Calu3 (cell line): ENCODE measurements at regions not wholly inside any gene's neighbourhood (a gene's known extent, or its start where the extent isn't known, plus 50 kb on each side); places are given as distances from the start of the nearest gene placed in this dataset.

Experiments
- BruUV-seq: library from RNA; stranded (reverse); fragments of 400-500 nt; replicated peaks from 2 replicates; lab custom pipeline; 2021; lab: Mats Ljungman, UMichigan
- CTCF ChIA-PET: fragments of 300-600 bp; sonication (Branson Sonifier 250); formaldehyde crosslinking; loops from one replicate; lab custom pipeline; 2022; ENCODE audit warnings: antibody characterized with exemption; lab: Charles Lee
- DNase-seq: peaks from one replicate; pipeline ENCODE4 v3.0.0; 2022
- H3K27ac Mint-ChIP-seq: one replicate; pipeline ENCODE4 v1.8.0; 2022; ENCODE audit warnings: mixed read lengths; ENCODE audit not compliant: unreplicated experiment
- H3K27me3 Mint-ChIP-seq: one replicate; pipeline ENCODE4 v1.8.0; 2022; ENCODE audit warnings: mixed read lengths; ENCODE audit not compliant: unreplicated experiment
- H3K36me3 Mint-ChIP-seq: one replicate; pipeline ENCODE4 v1.8.0; 2022; ENCODE audit warnings: mild to moderate bottlenecking, moderate library complexity, mixed read lengths; ENCODE audit not compliant: insufficient read depth, unreplicated experiment
- H3K4me1 Mint-ChIP-seq: one replicate; pipeline ENCODE4 v1.8.0; 2022; ENCODE audit warnings: mild to moderate bottlenecking, low read depth, mixed read lengths; ENCODE audit not compliant: unreplicated experiment
- H3K4me3 Mint-ChIP-seq: one replicate; pipeline ENCODE4 v1.8.0; 2022; ENCODE audit warnings: mild to moderate bottlenecking, low read depth, moderate library complexity, mixed read lengths; ENCODE audit not compliant: unreplicated experiment
- H3K9me3 Mint-ChIP-seq: one replicate; pipeline ENCODE4 v1.8.0; 2022; ENCODE audit warnings: low read depth, mixed read lengths; ENCODE audit not compliant: unreplicated experiment
- CTCF ChIP-seq: fragments of 200-600 bp; IDR thresholded peaks from one replicate; pipeline ENCODE4 v1.8.0; 2022; ENCODE audit warnings: antibody characterized with exemption; ENCODE audit not compliant: unreplicated experiment
- intact Hi-C: fragments of 100-400 bp; cut with micrococcal nuclease; formaldehyde crosslinking; loops from one replicate; pipeline ENCODE4 v1.10.0; 2022; ENCODE audit not compliant: unreplicated experiment

- no peak for TF ChIP-seq CTCF
- H3K4me1 Mint-ChIP-seq, result no peaks in the 10 kb centered on the region
- no peaks in the 10 kb centered on the region for H3K9me3 Mint-ChIP-seq
- DNase-seq, result no peak
- no peak overlapping the region for H3K4me3 Mint-ChIP-seq
- no peaks in the 10 kb centered on the region for H3K36me3 Mint-ChIP-seq
- no TSS peak for BruUV-seq
- no peak overlapping the region for H3K27ac Mint-ChIP-seq
- intact Hi-C loops, result no loop called here
- CTCF ChIA-PET, result no interaction called here
- no peaks in the 10 kb centered on the region for H3K27me3 Mint-ChIP-seq
These were observed 356.1 kb downstream of the RAB38 start for GRCh38 chr11:87819151-87819550.

- BruUV-seq, result no TSS peak
- no peaks in the 10 kb centered on the region for H3K36me3 Mint-ChIP-seq
- DNase-seq, result no peak
- no peak for TF ChIP-seq CTCF
- H3K27me3 Mint-ChIP-seq, result no peaks in the 10 kb centered on the region
- H3K4me3 Mint-ChIP-seq, result no peak overlapping the region
- CTCF ChIA-PET, result no interaction called here
- H3K4me1 Mint-ChIP-seq, result no peaks in the 10 kb centered on the region
- intact Hi-C loops, result no loop called here
- H3K27ac Mint-ChIP-seq, result no peak overlapping the region
- no peaks in the 10 kb centered on the region for H3K9me3 Mint-ChIP-seq
These were observed 362.5 kb downstream of the RAB38 start for GRCh38 chr11:87812571-87813365.

GRCh38 chr11:87810486-87810885 is 364.8 kb downstream of the RAB38 start:
- Mint-ChIP-seq H3K4me1 (no peaks in the 10 kb centered on the region), H3K36me3 (no peaks in the 10 kb centered on the region), H3K27ac (no peak overlapping the region), H3K27me3 (no peaks in the 10 kb centered on the region), H3K4me3 (no peak overlapping the region), H3K9me3 (no peaks in the 10 kb centered on the region)
- CTCF ChIA-PET, result interaction anchor here (0.7 kb wide), 1 partner anchor 312 kb away, joined by 3 read pairs; no protein-coding TSS in a partner anchor
- intact Hi-C loops, result no loop called here
- no TSS peak for BruUV-seq
- DNase-seq, result no peak
- no peak for TF ChIP-seq CTCF

- no peak overlapping the region for H3K27ac Mint-ChIP-seq
- intact Hi-C loops, result no loop called here
- H3K27me3 Mint-ChIP-seq, result no peaks in the 10 kb centered on the region
- no peaks in the 10 kb centered on the region for H3K9me3 Mint-ChIP-seq
- H3K36me3 Mint-ChIP-seq, result no peaks in the 10 kb centered on the region
- no peak for TF ChIP-seq CTCF
- H3K4me3 Mint-ChIP-seq, result no peak overlapping the region
- BruUV-seq, result no TSS peak
- CTCF ChIA-PET, result no interaction called here
- no peak for DNase-seq
- H3K4me1 Mint-ChIP-seq, result no peaks in the 10 kb centered on the region
These were observed 366.0 kb downstream of the RAB38 start for GRCh38 chr11:87809256-87809655.
